ENCODE measurements at regions not wholly inside any gene's neighbourhood (a gene's known extent, or its start where the extent isn't known, plus 50 kb on each side); places are given as distances from the start of the nearest gene placed in this dataset.
"Not testable (repeated sequence)": the region's sequence is repeated elsewhere in the genome, so short reads cannot be mapped to it uniquely, and the experiment has no call there.

GRCh38 chr12:107500307-107500706, 185.3 kb upstream of the PWP1 start:
- DNase-seq: no peak
- no peak for ATAC-seq

- no peak for DNase-seq
- ATAC-seq: peak; percentile 66
These were observed 183.9 kb upstream of the PWP1 start for GRCh38 chr12:107501681-107502080.

DNA sequence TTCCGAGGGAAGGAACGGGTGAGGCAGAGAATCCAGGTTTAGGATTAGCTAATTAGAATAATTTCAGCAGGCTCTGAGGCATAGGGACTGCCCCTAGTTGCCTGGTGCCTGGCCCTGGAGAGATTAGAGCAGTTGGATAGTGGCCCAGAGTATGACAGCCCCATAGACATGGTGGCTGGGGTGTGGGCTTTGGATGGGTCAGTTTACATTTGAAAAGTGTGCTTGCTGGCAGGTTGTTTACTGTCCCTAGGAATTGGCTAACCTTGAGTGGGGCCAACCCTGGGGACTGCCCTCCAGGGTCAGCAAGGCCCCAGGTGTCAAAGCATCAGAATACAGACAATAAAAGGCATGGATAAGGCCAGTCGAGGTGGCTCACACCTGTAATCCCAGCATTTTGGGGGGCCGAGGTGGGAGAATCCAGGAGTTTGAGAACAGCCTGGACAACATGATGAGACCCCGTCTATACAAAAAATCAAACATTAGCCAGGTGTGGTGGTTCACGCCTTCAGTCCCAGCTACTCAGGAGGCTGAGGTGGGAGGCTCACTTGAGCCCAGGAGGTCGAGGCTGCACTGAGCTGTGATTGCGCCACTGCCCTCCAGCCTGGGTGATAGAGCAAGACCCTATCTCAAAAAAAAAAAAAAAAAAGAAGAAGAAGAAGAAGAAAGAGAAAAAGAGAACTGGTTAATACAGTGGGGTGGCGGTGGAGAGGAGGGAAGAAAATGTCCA, 182.3 kb upstream of the PWP1 start:
- no peak for DNase-seq
- ATAC-seq: no peak

GRCh38 chr12:107503887-107504885, 181.4 kb upstream of the PWP1 start:
- ATAC-seq (no peak), DNase-seq (no peak)

DNA sequence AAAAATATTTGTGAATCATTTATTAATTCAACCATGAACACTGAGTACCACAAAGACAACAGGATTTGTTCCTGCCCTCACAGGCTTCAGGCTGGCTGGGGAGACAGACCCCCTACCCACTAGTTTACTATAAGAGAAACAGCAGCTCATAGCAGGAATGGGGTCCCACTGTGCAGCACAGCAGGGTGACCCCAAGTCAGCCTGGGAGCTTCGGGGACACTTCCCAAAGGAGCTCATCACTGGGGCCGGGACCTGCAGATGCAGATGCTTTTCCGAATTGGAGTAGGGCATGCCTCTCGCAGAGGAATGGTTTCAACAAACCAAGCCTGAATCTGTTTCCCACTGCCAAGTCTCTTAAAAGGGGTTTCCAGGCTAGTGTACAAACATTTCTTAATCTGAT, 176.2 kb upstream of the PWP1 start:
- ATAC-seq (no peak), DNase-seq (no peak)

DNA sequence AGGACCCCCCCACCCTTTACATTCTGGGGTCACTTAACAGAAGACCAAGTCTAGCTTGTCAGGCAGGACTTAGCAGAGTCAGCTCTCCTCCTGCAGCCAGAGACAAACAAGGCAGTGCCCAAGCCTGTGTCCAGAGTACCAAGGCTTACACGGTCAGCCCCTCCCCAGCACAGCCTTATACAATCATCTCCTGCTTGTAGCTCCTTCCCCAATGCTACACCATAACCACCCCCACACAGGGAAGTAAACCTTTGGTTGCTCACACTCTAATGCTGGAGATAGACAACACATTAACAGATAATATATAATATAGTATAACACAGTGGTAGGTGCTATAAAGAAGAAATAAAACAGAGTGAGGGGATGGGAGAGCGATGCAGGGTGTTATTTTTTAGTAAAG, 175.4 kb upstream of the PWP1 start:
- ATAC-seq (no peak), DNase-seq (no peak)

DNA sequence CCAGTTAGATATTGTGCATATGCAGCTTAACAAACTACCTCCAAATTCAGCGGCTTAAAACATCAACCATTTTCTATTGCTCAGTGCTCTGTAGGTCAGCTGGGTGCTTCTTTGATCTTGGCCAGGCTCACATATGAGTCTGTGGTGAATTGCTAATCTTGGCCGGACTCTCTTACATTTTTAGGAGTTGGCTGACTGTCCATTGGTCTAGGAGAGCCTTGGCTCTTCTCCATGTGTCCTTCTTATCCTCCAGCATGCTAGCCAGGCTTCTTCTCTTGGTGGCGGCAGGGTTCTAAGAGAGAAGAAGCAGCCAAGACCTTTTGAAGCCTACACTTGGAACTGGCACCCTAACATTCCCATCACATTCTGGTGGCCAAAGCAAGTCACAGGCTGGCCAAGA, 174.3 kb upstream of the PWP1 start:
- ATAC-seq: no peak
- no peak for DNase-seq

DNA sequence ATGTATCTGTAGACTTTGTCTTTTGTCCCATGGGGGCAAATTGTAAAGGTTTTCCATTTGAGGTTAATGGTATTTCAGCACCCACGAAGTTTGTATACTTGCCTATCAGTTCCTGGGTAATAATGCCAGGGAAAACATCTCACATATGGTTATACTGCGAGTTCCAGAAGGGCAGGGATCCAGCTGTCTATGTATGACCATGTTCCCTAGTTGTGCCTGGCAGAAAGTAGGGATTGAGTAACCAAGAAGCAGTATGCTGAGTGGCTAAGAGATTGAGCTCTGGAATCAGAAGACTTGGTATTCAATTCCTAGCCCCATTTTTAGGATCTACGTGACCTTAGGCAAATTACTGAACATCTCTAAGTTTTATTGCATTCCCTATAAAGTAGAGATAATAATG, 173.2 kb upstream of the PWP1 start:
- DNase-seq (no peak), ATAC-seq (no peak)

DNA sequence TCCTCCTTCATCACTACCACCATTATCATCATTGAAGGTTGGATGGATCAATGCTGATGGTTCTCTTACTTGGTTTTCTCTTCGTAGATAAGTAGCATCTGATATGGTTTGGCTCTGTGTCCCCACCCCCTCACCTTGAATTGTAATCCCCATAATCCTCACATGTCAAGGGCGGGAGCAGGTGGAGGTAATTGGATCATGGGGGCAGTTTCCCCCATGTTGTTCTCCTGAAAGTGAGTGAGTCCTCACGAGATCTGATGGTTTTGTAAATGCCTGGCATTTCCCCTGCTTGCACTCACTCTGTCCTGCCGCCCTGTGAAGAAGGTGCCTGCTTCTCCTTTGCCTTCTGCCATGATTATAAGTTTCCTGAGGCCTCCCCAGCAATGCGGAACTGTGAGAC, 172.4 kb upstream of the PWP1 start:
- no peak for DNase-seq
- ATAC-seq: no peak

GRCh38 chr12:107513636-107514400, 171.8 kb upstream of the PWP1 start:
- no peak for ATAC-seq
- no peak for DNase-seq

GRCh38 chr12:107514887-107515445, 170.6 kb upstream of the PWP1 start:
- ATAC-seq: no peak
- DNase-seq: no peak

DNA sequence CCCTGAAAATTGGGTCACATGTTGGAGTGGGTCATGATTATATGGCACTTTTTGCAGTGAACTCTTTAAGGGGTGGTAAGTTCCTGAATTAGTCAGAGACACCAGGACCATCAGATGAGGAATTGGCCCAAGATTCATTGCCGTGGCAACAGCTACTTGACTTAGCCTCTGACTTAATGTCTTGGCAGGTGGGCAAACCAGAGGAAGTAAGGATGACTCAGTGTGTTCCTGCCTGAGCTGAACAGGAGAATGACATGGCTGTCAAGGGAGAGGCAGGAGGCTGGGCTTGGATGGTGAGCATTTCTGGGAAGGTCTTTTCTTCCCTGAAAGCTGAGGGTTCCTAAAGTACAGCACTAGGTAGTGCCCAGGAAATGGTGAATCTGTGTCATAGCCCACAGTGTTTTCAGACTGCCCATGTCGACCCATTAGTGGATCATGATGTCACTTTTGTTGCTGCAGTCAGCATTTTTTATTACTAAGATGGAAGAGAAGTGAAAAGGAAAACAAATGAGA, 170.1 kb upstream of the PWP1 start:
- peak; percentile 92 for ATAC-seq
- peak; percentile 47 for DNase-seq

GRCh38 chr12:107517816-107518215, 167.8 kb upstream of the PWP1 start:
- DNase-seq, ATAC-seq: not testable (repeated sequence)

DNA sequence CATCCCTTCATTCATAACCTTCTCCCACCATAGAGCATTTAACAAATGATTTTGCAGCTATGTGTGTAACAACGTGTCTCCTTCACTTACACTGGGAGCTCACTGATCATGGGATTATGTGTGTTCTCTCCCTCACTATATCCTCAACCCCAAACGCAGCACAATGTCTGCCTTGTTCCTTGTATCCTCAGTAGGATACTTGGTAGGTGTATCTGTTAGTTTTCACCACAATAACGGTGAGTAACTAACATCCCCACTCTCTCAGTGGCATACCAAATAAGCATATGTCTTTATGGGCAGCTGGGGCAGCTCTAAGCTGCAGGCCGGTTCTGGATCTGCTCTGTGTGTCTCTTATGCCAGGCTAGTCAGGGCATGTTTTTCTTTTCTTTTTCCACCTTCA, 166.7 kb upstream of the PWP1 start:
- no peak for ATAC-seq
- DNase-seq: no peak

- no peak for DNase-seq
- no peak for ATAC-seq
These were observed 165.4 kb upstream of the PWP1 start for GRCh38 chr12:107519906-107520859.

- ATAC-seq (no peak), DNase-seq (no peak)
These were observed 163.7 kb upstream of the PWP1 start for GRCh38 chr12:107521826-107522355.

DNA sequence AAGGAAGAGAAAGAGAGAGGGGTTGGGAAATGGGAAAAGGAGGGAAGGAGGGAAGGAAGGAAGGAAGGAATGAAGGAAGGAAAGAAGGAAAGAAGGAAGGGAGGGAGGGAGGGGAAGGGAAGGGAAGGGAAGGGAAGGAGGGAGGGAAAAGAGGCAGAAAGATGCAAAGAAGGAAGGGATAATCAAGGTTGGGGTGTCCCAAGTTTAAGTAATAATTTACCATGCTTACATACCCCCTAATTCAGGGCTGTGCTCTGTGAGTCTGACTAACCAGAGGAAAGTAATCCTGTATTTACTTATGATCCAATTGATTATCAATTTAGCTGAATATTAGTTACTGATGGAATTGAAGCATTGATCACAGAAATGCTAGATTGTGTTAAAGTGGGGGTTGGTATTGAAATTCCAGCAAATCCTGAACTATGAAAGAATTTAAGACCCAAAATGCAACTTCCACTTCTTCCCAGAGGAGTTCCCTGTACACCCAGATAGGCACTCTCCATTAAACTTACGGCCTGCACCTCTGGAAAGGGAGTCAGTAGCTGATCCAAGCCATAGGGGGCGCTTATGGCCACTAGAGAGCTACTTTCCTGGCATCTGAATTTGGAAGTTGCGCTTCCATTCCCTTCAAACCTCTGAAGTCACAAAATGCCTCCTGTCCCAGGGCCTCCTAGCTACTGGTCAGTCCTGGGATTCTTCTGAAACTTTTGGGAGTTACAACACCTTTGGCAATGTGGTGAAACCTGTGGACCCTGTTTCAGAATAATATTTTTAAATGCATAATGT, 162.7 kb upstream of the PWP1 start:
- ATAC-seq (no peak), DNase-seq (no peak)

GRCh38 chr12:107523775-107524535, 161.6 kb upstream of the PWP1 start:
- no peak for DNase-seq
- no peak for ATAC-seq

All from stimulated activated naive CD8-positive, alpha-beta T cell treated with anti-CD3 and anti-CD28 coated beads, Interleukin-15, Interleukin-2, amounts not matched to agents 100 U/mL and 50 U/mL, for 24 hours (primary cell).